ENCODE measurements at regions not wholly inside any gene's neighbourhood (a gene's known extent, or its start where the extent isn't known, plus 50 kb on each side); places are given as distances from the start of the nearest gene placed in this dataset.

DNA sequence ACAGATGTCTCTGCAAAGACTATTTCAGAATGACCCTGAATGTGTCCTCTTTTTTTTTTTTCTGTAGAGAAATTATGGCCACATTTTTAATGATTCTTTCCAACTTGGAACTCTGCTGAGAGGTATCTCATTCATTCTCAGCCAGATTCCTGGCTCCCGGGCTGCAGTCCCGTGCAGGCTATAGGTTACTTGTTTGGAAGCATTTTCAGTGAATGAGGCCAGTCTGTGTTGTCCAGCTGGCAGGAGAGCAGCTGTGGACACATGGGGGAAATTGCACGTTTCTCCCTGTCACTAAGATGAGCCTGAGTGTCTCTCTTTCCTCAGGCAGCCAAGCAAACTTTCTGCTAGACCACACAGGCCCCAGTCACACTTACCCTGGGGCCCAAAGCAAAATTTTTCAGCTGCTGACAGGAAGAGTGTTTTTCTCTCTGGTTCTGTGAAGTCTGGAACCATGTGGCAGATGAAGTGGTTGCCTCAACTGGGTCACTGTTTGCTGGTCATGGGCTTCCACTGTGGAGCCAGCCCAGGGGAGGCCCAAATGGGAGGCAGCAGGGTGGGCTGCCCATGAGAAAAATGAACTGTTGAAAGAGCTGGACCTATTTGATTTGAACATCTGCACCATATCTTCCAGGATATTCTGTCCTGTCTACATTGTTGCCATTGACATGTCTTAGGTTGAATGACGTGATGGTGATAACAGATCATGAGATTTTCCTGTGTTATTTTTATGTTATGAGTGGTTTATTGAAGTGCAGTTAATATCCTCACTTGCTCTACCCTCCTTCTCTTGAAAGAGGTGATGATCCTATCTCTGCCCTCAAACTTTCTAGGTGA is 431.2 kb downstream of the LPIN1 start:
- DNase-seq (ENCODE audit: insufficient read length, low spot score) (no peak), FAIRE-seq (no peak)
- TF ChIP-seq CTCF (IDR thresholded peaks at IDR 0.05; ENCODE audit: insufficient read depth, missing control alignments), result no peak

DNA sequence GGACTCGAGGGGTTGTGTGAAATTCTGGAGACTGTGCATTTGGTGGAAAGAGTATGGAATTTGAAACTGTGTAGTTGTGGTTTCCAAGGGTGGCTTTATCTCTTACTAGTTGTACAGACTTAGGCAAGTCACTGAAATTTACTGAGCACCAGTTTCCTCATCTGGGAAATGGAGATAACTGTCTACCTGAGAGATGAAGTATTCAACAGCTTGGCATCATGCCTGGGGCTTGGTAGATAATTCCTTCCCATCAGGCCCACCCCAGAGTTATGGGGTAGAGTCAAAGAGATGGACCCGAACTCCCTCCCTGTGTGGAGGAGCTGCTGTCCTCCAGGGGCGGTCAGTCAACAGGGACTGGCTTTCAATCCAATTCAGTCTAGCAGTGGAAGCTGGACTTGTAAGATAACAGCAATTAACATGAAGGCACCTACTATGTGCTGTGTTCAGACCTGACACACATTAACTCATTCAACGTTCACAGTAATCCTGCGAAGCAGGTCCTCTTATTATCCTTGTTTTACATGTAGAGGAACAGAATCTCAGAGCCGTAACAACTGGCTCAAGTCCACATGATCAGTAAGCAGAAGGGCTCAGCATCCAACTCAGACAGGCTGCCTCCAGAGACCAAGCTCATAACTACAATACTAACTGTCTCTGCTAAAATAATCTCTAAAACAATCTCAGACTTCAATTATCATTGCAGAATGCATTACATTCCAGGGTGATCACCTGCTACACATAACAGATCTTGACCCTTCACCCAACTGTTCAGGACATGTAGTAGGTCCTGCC is 432.1 kb downstream of the LPIN1 start:
- DNase-seq (ENCODE audit: insufficient read length, low spot score), result no peak
- TF ChIP-seq CTCF (IDR thresholded peaks at IDR 0.05; ENCODE audit: insufficient read depth, missing control alignments), result no peak
- no peak for FAIRE-seq

DNA sequence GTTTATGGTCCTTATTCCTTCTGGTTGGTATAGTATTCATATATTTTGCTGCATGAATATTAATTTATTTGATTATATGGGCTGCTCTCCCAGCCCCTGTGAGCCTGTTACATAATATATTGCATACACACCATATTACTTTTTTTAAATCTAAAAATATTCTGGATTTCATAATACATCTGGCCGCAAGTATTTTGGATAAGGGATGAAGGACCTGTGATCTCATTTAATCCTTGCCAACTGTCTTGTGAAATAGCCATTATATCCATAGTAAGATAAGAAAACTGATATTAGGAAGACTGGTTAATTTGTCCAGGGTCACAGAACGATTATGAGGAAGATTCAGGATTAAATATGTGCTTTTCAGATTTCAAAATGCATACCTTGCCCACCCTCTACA is 433.6 kb downstream of the LPIN1 start:
- DNase-seq (ENCODE audit: insufficient read length, low spot score), result no peak
- no peak for TF ChIP-seq CTCF (IDR thresholded peaks at IDR 0.05; ENCODE audit: insufficient read depth, missing control alignments)
- FAIRE-seq, result no peak

GRCh38 chr2:12183032-12183645 is 436.7 kb downstream of the LPIN1 start:
- no peak for TF ChIP-seq CTCF (IDR thresholded peaks at IDR 0.05; ENCODE audit: insufficient read depth, missing control alignments)
- FAIRE-seq, result no peak
- DNase-seq (ENCODE audit: insufficient read length, low spot score), result no peak

DNA sequence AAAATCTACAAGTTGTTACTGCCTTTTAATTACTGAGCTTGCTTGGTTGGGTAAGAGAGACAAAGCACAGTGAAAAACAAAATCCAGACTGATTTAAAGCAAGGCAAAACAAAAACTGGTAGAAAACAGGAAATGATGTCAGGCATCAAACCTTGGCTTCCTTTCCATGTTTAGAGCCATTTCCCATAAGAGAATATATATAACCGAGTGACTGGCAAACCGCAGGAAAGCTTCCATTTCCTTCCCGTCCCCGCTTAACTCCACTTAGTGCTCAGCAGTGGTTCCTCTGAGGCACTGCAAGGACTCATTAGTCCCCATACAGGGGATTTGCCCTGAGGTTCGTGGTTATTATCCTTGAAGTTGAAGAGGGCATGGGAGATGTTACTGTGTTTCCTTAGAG is 446.3 kb downstream of the LPIN1 start:
- TF ChIP-seq CTCF (IDR thresholded peaks at IDR 0.05; ENCODE audit: insufficient read depth, missing control alignments), result no peak
- DNase-seq (ENCODE audit: insufficient read length, low spot score), result no peak
- FAIRE-seq, result no peak

DNA sequence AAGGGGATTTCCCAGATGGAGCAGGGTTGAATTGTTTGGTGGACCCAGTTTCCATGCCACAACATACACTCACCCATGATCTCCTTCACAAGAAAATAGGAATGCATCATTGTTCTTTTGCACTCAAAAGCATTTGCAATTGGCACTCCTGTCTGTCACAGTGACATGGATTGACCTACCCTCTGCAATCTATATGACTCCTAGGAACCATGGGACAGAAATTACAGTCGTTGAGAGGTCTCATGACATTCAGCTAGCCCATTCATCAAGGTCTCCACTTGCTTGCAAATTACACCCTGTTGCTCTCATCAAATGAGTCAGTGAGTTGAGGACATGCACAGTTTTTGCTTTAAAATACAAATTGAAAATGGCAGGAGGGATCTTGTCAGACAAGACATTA is 448.5 kb downstream of the LPIN1 start:
- TF ChIP-seq CTCF (IDR thresholded peaks at IDR 0.05; ENCODE audit: insufficient read depth, missing control alignments), result no peak
- FAIRE-seq (no peak), DNase-seq (ENCODE audit: insufficient read length, low spot score) (no peak)
